HL-60 (cell line): ENCODE measurements at regions not wholly inside any gene's neighbourhood (a gene's known extent, or its start where the extent isn't known, plus 50 kb on each side); places are given as distances from the start of the nearest gene placed in this dataset.

ENCODE experiments used
- CTCF ChIP-seq: IDR thresholded peaks from one replicate; pipeline ENCODE4 v1.5.1; 2011; ENCODE audit warnings: low read length, control low read depth, inconsistent platforms; ENCODE audit not compliant: insufficient read depth
- GABPA ChIP-seq: IDR thresholded peaks from 2 replicates; pipeline ENCODE4 v1.6.1; 2012; ENCODE audit warnings: low read depth
- POLR2AphosphoS5 ChIP-seq: IDR thresholded peaks from 2 replicates; pipeline ENCODE4 v1.6.1; 2012; ENCODE audit warnings: low read depth
- REST ChIP-seq: IDR thresholded peaks from 2 replicates; pipeline ENCODE4 v1.6.1; 2012; ENCODE audit warnings: low read depth; ENCODE audit not compliant: insufficient replicate concordance
- SPI1 ChIP-seq: IDR thresholded peaks from 2 replicates; pipeline ENCODE4 v1.6.1; 2012; ENCODE audit warnings: low read depth, mild to moderate bottlenecking, borderline replicate concordance

- TF ChIP-seq POLR2AphosphoS5 (no peak), CTCF (no peak), REST (no peak), SPI1 (no peak), GABPA (no peak)
Observed at GRCh38 chr2:125850541-125850940, 805.4 kb upstream of the GYPC start.
